ENCODE measurements at regions not wholly inside any gene's neighbourhood (a gene's known extent, or its start where the extent isn't known, plus 50 kb on each side); places are given as distances from the start of the nearest gene placed in this dataset.

DNA sequence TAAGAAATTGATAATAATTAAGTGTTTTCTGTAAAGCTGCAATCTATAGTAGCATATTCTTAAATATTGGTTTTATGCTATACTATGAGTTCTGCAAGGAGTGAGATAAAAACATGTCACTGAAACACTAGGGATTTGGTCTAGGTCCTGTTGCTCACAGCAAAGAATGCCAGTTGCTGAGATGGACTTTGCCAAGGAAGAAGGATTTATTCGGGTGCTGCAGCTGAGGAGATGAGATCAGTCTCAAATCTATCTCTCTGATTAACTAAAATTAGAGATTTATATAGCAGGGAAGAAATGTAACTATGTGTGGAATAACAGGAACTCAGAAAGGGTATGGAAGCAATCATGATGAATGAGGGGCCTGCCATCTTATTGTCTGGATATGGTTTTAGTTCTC, 1569.9 kb downstream of the PCDH7 start:
- Histone ChIP-seq H4K20me1 (ENCODE audit: control insufficient read depth, extremely low read depth, insufficient read depth, low read length) (no peaks in the 10 kb centered on the region), H3K27me3 (ENCODE audit: control insufficient read depth, insufficient read depth, low read length) (no peaks in the 10 kb centered on the region)

GRCh38 chr4:32318926-32319325, 1598.8 kb downstream of the PCDH7 start:
- H3K27me3 ChIP-seq (ENCODE audit: control insufficient read depth, insufficient read depth, low read length) = no peaks in the 10 kb centered on the region
- no peak overlapping the region for H3K4me2 ChIP-seq (ENCODE audit: extremely low read depth, insufficient read depth, low read length)
- no peaks in the 10 kb centered on the region for H3K4me1 ChIP-seq (ENCODE audit: control insufficient read depth, extremely low read depth, insufficient read depth, low read length)
- H3K9me3 ChIP-seq (ENCODE audit: control insufficient read depth, insufficient read depth, low read depth, low read length) = no peaks in the 10 kb centered on the region
- no peak for DNase-seq (ENCODE audit: low read depth in 2 of 2)
- no peak for TF ChIP-seq EZH2 (IDR thresholded peaks at IDR 0.05; ENCODE audit: low read length, missing control alignments)
- TF ChIP-seq CTCF (conservative IDR thresholded peaks at IDR 0.05 in 1 of 2, IDR thresholded peaks at IDR 0.05 in 1 of 2; ENCODE audit: low read depth in 1 of 2, low read length in 2 of 2) = no peak
- H3K36me3 ChIP-seq (ENCODE audit: control insufficient read depth, insufficient read depth, low read length) = no peaks in the 10 kb centered on the region
- H3K79me2 ChIP-seq (ENCODE audit: control insufficient read depth, insufficient read depth, low read length) = no peaks in the 10 kb centered on the region
- no peak overlapping the region for H2AFZ ChIP-seq (ENCODE audit: low read length)
- H3K4me3 ChIP-seq (replicated peaks in 1 of 4; ENCODE audit: control extremely low read depth in 1 of 4, insufficient read depth in 1 of 4, low read depth in 3 of 4, low read length in 4 of 4) = no peak overlapping the region
- H4K20me1 ChIP-seq (ENCODE audit: control insufficient read depth, extremely low read depth, insufficient read depth, low read length) = no peaks in the 10 kb centered on the region
- no peak overlapping the region for H3K9ac ChIP-seq (ENCODE audit: insufficient read depth, low read length)
- H3K27ac ChIP-seq (ENCODE audit: insufficient read depth, low read length) = no peak overlapping the region

More for the DNA sequence above, 1569.9 kb downstream of the PCDH7 start:
- Histone ChIP-seq H3K4me2 (ENCODE audit: extremely low read depth, insufficient read depth, low read length) (no peak overlapping the region), H3K9me3 (ENCODE audit: control insufficient read depth, insufficient read depth, low read depth, low read length) (no peaks in the 10 kb centered on the region), H3K79me2 (ENCODE audit: control insufficient read depth, insufficient read depth, low read length) (no peaks in the 10 kb centered on the region), H2AFZ (ENCODE audit: low read length) (no peak overlapping the region), H3K27ac (ENCODE audit: insufficient read depth, low read length) (no peak overlapping the region), H3K36me3 (ENCODE audit: control insufficient read depth, insufficient read depth, low read length) (no peaks in the 10 kb centered on the region), H3K4me3 (replicated peaks in 1 of 4; ENCODE audit: control extremely low read depth in 1 of 4, insufficient read depth in 1 of 4, low read depth in 3 of 4, low read length in 4 of 4) (no peak overlapping the region), H3K9ac (ENCODE audit: insufficient read depth, low read length) (no peak overlapping the region), H3K4me1 (ENCODE audit: control insufficient read depth, extremely low read depth, insufficient read depth, low read length) (no peaks in the 10 kb centered on the region)
- TF ChIP-seq CTCF (conservative IDR thresholded peaks at IDR 0.05 in 1 of 2, IDR thresholded peaks at IDR 0.05 in 1 of 2; ENCODE audit: low read depth in 1 of 2, low read length in 2 of 2) (no peak), EZH2 (IDR thresholded peaks at IDR 0.05; ENCODE audit: low read length, missing control alignments) (no peak)
- no peak for DNase-seq (ENCODE audit: low read depth in 2 of 2)

DNA sequence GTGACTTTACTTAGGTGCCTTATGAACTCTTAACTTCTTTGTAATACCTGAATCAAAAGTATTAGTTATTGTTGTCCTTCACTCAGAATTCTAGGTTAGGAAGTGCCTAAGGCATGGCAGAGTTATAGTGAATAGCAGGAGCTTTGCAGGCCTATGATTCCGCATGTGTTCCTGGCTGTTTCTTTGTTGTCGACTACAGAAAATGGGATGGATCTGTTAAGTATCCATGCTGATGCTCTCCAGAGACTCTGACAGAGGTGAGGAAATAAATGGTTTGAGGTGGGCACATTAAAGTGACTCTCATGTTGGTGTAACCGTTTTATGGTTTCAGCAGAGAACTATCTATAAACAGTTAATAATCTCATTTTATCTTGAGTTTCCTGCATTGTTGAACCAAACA, 1601.3 kb downstream of the PCDH7 start:
- Histone ChIP-seq H3K4me2 (ENCODE audit: extremely low read depth, insufficient read depth, low read length) (no peak overlapping the region), H3K9ac (ENCODE audit: insufficient read depth, low read length) (no peak overlapping the region), H3K9me3 (ENCODE audit: control insufficient read depth, insufficient read depth, low read depth, low read length) (no peaks in the 10 kb centered on the region), H3K36me3 (ENCODE audit: control insufficient read depth, insufficient read depth, low read length) (no peaks in the 10 kb centered on the region), H3K4me3 (replicated peaks in 1 of 4; ENCODE audit: control extremely low read depth in 1 of 4, insufficient read depth in 1 of 4, low read depth in 3 of 4, low read length in 4 of 4) (no peak overlapping the region), H3K27me3 (ENCODE audit: control insufficient read depth, insufficient read depth, low read length) (no peaks in the 10 kb centered on the region), H3K27ac (ENCODE audit: insufficient read depth, low read length) (no peak overlapping the region), H2AFZ (ENCODE audit: low read length) (no peak overlapping the region), H4K20me1 (ENCODE audit: control insufficient read depth, extremely low read depth, insufficient read depth, low read length) (no peaks in the 10 kb centered on the region), H3K79me2 (ENCODE audit: control insufficient read depth, insufficient read depth, low read length) (no peaks in the 10 kb centered on the region), H3K4me1 (ENCODE audit: control insufficient read depth, extremely low read depth, insufficient read depth, low read length) (no peaks in the 10 kb centered on the region)
- DNase-seq (ENCODE audit: low read depth in 2 of 2) = no peak
- TF ChIP-seq CTCF (conservative IDR thresholded peaks at IDR 0.05 in 1 of 2, IDR thresholded peaks at IDR 0.05 in 1 of 2; ENCODE audit: low read depth in 1 of 2, low read length in 2 of 2) (no peak), EZH2 (IDR thresholded peaks at IDR 0.05; ENCODE audit: low read length, missing control alignments) (no peak)

All from fibroblast of lung (primary cell).